Sigmoid colon (tissue), 4 donors: ENCODE measurements at regions not wholly inside any gene's neighbourhood (a gene's known extent, or its start where the extent isn't known, plus 50 kb on each side); places are given as distances from the start of the nearest gene placed in this dataset.

Experiments used
- POLR2AphosphoS5 ChIP-seq, 4 donors: sonication (generic); formaldehyde crosslinking; IDR thresholded peaks; one replicate each; pipeline ENCODE4 v1.6.1; 2017; ENCODE audit warnings: antibody characterized with exemption in 4 of 4
- TF ChIP-seq, protein P1 (sequence below), 4 experiments: fragments of 450-650 bp in 3 of 4; fragments of 200-600 bp in 1 of 4; IDR thresholded peaks; one replicate each; pipeline ENCODE4 v1.5.1; 2016 to 2019; ENCODE audit warnings: antibody characterized with exemption in 4 of 4, mild to moderate bottlenecking in 3 of 4, moderate library complexity in 2 of 4

DNA sequence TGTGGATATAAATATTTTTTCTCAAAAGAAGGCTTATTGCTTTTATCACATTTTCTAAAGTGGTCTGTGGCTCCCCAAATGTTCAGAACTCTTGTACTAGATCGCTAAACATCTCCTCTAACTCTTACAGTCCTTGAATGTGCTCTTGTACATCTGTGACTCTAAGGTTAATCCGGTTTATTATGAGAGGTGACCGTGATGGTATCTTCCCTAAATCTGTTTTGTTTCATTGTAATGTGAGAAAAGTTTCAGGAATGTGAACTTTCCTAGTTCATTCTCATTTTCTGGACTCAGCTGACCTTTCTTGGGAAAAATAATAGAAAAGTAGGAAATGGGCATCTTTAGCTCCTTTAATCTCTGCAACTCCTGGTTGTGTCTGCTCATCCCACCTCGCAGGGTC is 94.5 kb upstream of the CD180 start:
- TF ChIP-seq, protein P1, sequence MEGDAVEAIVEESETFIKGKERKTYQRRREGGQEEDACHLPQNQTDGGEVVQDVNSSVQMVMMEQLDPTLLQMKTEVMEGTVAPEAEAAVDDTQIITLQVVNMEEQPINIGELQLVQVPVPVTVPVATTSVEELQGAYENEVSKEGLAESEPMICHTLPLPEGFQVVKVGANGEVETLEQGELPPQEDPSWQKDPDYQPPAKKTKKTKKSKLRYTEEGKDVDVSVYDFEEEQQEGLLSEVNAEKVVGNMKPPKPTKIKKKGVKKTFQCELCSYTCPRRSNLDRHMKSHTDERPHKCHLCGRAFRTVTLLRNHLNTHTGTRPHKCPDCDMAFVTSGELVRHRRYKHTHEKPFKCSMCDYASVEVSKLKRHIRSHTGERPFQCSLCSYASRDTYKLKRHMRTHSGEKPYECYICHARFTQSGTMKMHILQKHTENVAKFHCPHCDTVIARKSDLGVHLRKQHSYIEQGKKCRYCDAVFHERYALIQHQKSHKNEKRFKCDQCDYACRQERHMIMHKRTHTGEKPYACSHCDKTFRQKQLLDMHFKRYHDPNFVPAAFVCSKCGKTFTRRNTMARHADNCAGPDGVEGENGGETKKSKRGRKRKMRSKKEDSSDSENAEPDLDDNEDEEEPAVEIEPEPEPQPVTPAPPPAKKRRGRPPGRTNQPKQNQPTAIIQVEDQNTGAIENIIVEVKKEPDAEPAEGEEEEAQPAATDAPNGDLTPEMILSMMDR (IDR thresholded peaks at IDR 0.05), result no peak
- no peak for TF ChIP-seq POLR2AphosphoS5 (IDR thresholded peaks at IDR 0.05)
